C4-2B (cell line): ENCODE measurements at regions not wholly inside any gene's neighbourhood (a gene's known extent, or its start where the extent isn't known, plus 50 kb on each side); places are given as distances from the start of the nearest gene placed in this dataset.

Source experiments
- CTCF ChIP-seq: fragments of 450-650 bp; conservative IDR thresholded peaks from 2 replicates; pipeline ENCODE4 v1.5.1; 2017; ENCODE audit warnings: mild to moderate bottlenecking
- ZFX ChIP-seq: fragments of 450-650 bp; IDR thresholded peaks from 2 replicates; pipeline ENCODE4 v1.6.1; 2017

- TF ChIP-seq CTCF (no peak), ZFX (no peak)
These were observed 154.9 kb upstream of the NCKAP5 start for GRCh38 chr2:133723133-133723532.
